ENCODE measurements at regions not wholly inside any gene's neighbourhood (a gene's known extent, or its start where the extent isn't known, plus 50 kb on each side); places are given as distances from the start of the nearest gene placed in this dataset.
"Not testable (repeated sequence)": the region's sequence is repeated elsewhere in the genome, so short reads cannot be mapped to it uniquely, and the experiment has no call there.

DNA sequence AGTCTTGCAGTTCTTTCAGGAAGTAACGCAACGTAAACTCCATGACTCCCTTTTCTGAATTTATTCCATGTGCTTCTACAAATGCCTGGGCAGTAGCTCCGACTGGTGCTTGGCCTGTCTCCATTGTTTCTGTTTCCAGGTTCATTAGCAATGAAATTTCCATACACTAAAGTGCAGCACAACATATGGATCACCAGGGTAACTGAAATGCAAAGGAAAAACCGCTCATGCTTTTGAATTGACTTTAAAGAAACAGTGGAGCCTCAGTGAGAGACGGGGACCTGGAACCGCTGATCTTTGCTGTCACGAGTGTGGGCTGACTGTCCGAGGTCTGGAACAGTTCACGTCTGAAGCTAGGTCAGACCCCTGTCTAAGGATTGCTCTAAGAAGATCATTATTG, 126.5 kb upstream of the IGFBP3 start:
- H3K27ac ChIP-seq (ENCODE audit: insufficient read depth, low read length) = no peak overlapping the region
- no TSS peak for BruUV-seq (replicated peaks)
- intact Hi-C loops (cut with micrococcal nuclease) = no loop called here
- H4K5ac ChIP-seq (ENCODE audit: low read depth, low read length) = no peak overlapping the region
- H3K4me1 ChIP-seq (ENCODE audit: control insufficient read depth, insufficient read depth, low read length) = no peaks in the 10 kb centered on the region
- no peaks in the 10 kb centered on the region for H3K9me1 ChIP-seq (ENCODE audit: insufficient read depth, low read length)
- no peak overlapping the region for H3K56ac ChIP-seq (ENCODE audit: extremely low read depth, insufficient read depth, low read length)
- H3K4ac ChIP-seq (ENCODE audit: low read depth, low read length) = no peak overlapping the region
- no peaks in the 10 kb centered on the region for H3K79me1 ChIP-seq (ENCODE audit: low read depth in 1 of 2, low read length in 2 of 2)
- H3K18ac ChIP-seq (ENCODE audit: low read depth, low read length) = no peak overlapping the region
- POLR2A ChIA-PET (ENCODE audit: unreplicated experiment) = no interaction called here
- WGBS, 2 experiments (ENCODE audit: extremely low coverage in 2 of 2, insufficient read length in 1 of 2) = 93% methylated on average over 4 of the region's 9 CpGs; no CpG with 5 or more reads in 1 of the 2 experiments
- no peak overlapping the region for H4K8ac ChIP-seq (ENCODE audit: low read depth in 2 of 2, low read length in 2 of 2)
- no peak overlapping the region for H3K4me3 ChIP-seq (ENCODE audit: insufficient read depth, low read depth, low read length)
- no peak overlapping the region for H3K23ac ChIP-seq (ENCODE audit: low read depth, low read length)
- ATAC-seq (ENCODE audit: low read depth) = no peak
- no peak for DNase-seq
- no peak overlapping the region for H2BK120ac ChIP-seq (ENCODE audit: low read depth, low read length)
- no peak overlapping the region for H4K91ac ChIP-seq (ENCODE audit: insufficient read depth, low read depth, low read length)
- no peaks in the 10 kb centered on the region for H4K20me1 ChIP-seq (ENCODE audit: insufficient read depth, low read length)
- H3K14ac ChIP-seq (replicated peaks; ENCODE audit: low read depth, low read length) = 0 out of 2 replicates have a peak overlapping the region, but pooled peaks have one; percentile 13
- CTCF ChIA-PET = no interaction called here
- no peak overlapping the region for H2AFZ ChIP-seq (replicated peaks; ENCODE audit: low read length, poor library complexity)
- no peak overlapping the region for H2BK20ac ChIP-seq (ENCODE audit: low read depth, low read length)
- no peaks in the 10 kb centered on the region for H3K9me3 ChIP-seq (ENCODE audit: control insufficient read depth, insufficient read depth, low read length)
- H2AK5ac ChIP-seq (ENCODE audit: low read depth, low read length) = no peak overlapping the region
- no peak overlapping the region for H2BK15ac ChIP-seq (ENCODE audit: low read depth, low read length)
- in situ Hi-C loops (cut with MboI; ENCODE audit: low sequenced_read_pairs) = no loop called here
- no peaks in the 10 kb centered on the region for H3K36me3 ChIP-seq (ENCODE audit: control insufficient read depth, insufficient read depth, low read length)
- H2BK5ac ChIP-seq (ENCODE audit: low read depth, low read length, poor library complexity, severe bottlenecking) = no peak overlapping the region
- no peak overlapping the region for H3K9ac ChIP-seq (ENCODE audit: low read depth, low read length)
- H2AK9ac ChIP-seq (replicated peaks; ENCODE audit: low read depth, low read length, poor library complexity) = no peak overlapping the region
- no peak overlapping the region for H3K4me2 ChIP-seq (ENCODE audit: low read depth, low read length)
- dilution Hi-C loops (cut with HindIII; ENCODE audit: low sequenced_read_pairs, unreplicated experiment) = no loop called here
- no peak for TF ChIP-seq MAFK (IDR thresholded peaks at IDR 0.05; ENCODE audit: low read depth, low read length)
- no peak for TF ChIP-seq POLR2A (IDR thresholded peaks at IDR 0.05; ENCODE audit: low read depth, low read length)
- TF ChIP-seq MAZ (IDR thresholded peaks at IDR 0.05; ENCODE audit: borderline replicate concordance, low read depth, low read length) = no peak
- H3K27me3 ChIP-seq (ENCODE audit: control insufficient read depth, insufficient read depth, low read length) = no peaks in the 10 kb centered on the region

DNA sequence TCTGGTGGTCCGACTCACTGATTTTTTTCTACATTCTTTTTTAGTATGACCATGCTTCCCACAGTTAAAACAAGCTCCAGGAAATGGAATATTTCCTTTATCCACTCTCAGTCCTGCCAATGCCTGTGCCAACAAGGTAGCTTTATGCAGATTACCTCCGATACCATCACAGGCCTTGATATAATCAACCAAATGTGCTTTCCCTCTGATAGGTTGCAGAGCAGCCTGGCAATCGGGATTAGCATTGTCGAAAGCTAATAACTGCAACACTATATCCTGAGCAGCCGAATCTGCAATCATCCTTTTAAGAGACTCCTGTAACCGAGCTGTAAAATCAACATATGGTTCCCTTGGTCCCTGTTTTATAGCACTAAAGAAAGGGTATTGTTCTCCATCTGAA, 122.3 kb upstream of the IGFBP3 start:
- intact Hi-C loops (cut with micrococcal nuclease); H3K27me3 ChIP-seq (ENCODE audit: control insufficient read depth, insufficient read depth, low read length); H2BK120ac ChIP-seq (ENCODE audit: low read depth, low read length); H4K8ac ChIP-seq (ENCODE audit: low read depth in 2 of 2, low read length in 2 of 2); H3K9ac ChIP-seq (ENCODE audit: low read depth, low read length); H3K4me1 ChIP-seq (ENCODE audit: control insufficient read depth, insufficient read depth, low read length); H2AK9ac ChIP-seq (replicated peaks; ENCODE audit: low read depth, low read length, poor library complexity); H2AK5ac ChIP-seq (ENCODE audit: low read depth, low read length); POLR2A ChIA-PET (ENCODE audit: unreplicated experiment); H3K27ac ChIP-seq (ENCODE audit: insufficient read depth, low read length); H3K79me1 ChIP-seq (ENCODE audit: low read depth in 1 of 2, low read length in 2 of 2); H4K5ac ChIP-seq (ENCODE audit: low read depth, low read length); H2BK20ac ChIP-seq (ENCODE audit: low read depth, low read length); DNase-seq; H3K36me3 ChIP-seq (ENCODE audit: control insufficient read depth, insufficient read depth, low read length); BruUV-seq (replicated peaks); H4K20me1 ChIP-seq (ENCODE audit: insufficient read depth, low read length); H2BK5ac ChIP-seq (ENCODE audit: low read depth, low read length, poor library complexity, severe bottlenecking); H3K9me1 ChIP-seq (ENCODE audit: insufficient read depth, low read length); H3K9me3 ChIP-seq (ENCODE audit: control insufficient read depth, insufficient read depth, low read length); H3K56ac ChIP-seq (ENCODE audit: extremely low read depth, insufficient read depth, low read length); H2BK15ac ChIP-seq (ENCODE audit: low read depth, low read length); H3K23ac ChIP-seq (ENCODE audit: low read depth, low read length); H2AFZ ChIP-seq (replicated peaks; ENCODE audit: low read length, poor library complexity); H3K14ac ChIP-seq (replicated peaks; ENCODE audit: low read depth, low read length); H3K4ac ChIP-seq (ENCODE audit: low read depth, low read length); ATAC-seq (ENCODE audit: low read depth); H3K4me3 ChIP-seq (ENCODE audit: insufficient read depth, low read depth, low read length); H4K91ac ChIP-seq (ENCODE audit: insufficient read depth, low read depth, low read length); H3K18ac ChIP-seq (ENCODE audit: low read depth, low read length); H3K4me2 ChIP-seq (ENCODE audit: low read depth, low read length); dilution Hi-C loops (cut with HindIII; ENCODE audit: low sequenced_read_pairs, unreplicated experiment); in situ Hi-C loops (cut with MboI; ENCODE audit: low sequenced_read_pairs): not testable (repeated sequence)
- CTCF ChIA-PET = interaction anchor here (1.1 kb wide), 1 partner anchor 15 kb away, joined by 3 read pairs; no protein-coding TSS in a partner anchor
- 100% methylated on average over 3 of the region's 6 CpGs; no CpG with 5 or more reads in 1 of the 2 experiments for WGBS, 2 experiments (ENCODE audit: extremely low coverage in 2 of 2, insufficient read length in 1 of 2)

All from IMR-90 (cell line).